GM12878 (cell line): ENCODE measurements at regions not wholly inside any gene's neighbourhood (a gene's known extent, or its start where the extent isn't known, plus 50 kb on each side); places are given as distances from the start of the nearest gene placed in this dataset.

Experiments used
- ATAC-seq: fragments of 200-7000 bp; cut with Tn5 transposase; 3 replicates; pipeline ENCODE4 v1.9.1; 2020; ENCODE audit warnings: mild to moderate bottlenecking, moderate library complexity
- BruUV-seq: library from RNA; stranded (reverse); fragments of 400-500 nt; replicated peaks from 2 replicates; lab custom pipeline; 2021; lab: Mats Ljungman, UMichigan
- CTCF ChIA-PET: fragments of 300-600 bp; sonication (Branson Sonifier 250); formaldehyde crosslinking; extraction: SDS; loops from one replicate; lab custom pipeline; 2021; ENCODE audit warnings: inconsistent platforms; lab: Yijun Ruan, JAX
- POLR2A ChIA-PET: fragments of 350-600 bp; formaldehyde crosslinking; extraction: SDS; loops from one replicate; lab custom pipeline; 2021; ENCODE audit warnings: inconsistent platforms; lab: Charles Lee
- RAD21 ChIA-PET: fragments of 300-600 bp; sonication (Branson Sonifier 250); formaldehyde crosslinking; loops from one replicate; lab custom pipeline; 2023; ENCODE audit warnings: antibody characterized with exemption; ENCODE audit not compliant: unreplicated experiment; lab: Charles Lee
- SMC1A ChIA-PET: fragments of 300-600 bp; sonication (Branson Sonifier 250); formaldehyde crosslinking; loops from one replicate; lab custom pipeline; 2023; ENCODE audit not compliant: unreplicated experiment, uncharacterized antibody; lab: Charles Lee
- DNase-seq: peaks from one replicate; pipeline ENCODE4 v3.0.0-alpha.2; 2011; ENCODE audit warnings: low read depth, low spot score
- FAIRE-seq: peaks from 3 replicates; lab custom pipeline; 2011; peaks lifted over from hg19 to GRCh38; lab: Jason Lieb, UNC
- H2AFZ ChIP-seq: 2 replicates; pipeline ENCODE4 v1.6.0; 2011; ENCODE audit warnings: low read depth, low read length, control low read depth; ENCODE audit not compliant: control insufficient read depth
- H3K27ac ChIP-seq: 2 replicates; pipeline ENCODE4 v1.5.1; 2011; ENCODE audit warnings: control low read depth; ENCODE audit not compliant: control insufficient read depth, insufficient read depth
- H3K27me3 ChIP-seq, 2 experiments: replicated peaks in 1 of 2; 2 replicates each; pipeline versions ENCODE4 v1.6.0 to v1.6.1; 2011; ENCODE audit warnings: low read length in 1 of 2; ENCODE audit not compliant: control insufficient read depth in 2 of 2, insufficient read depth in 2 of 2
- H3K36me3 ChIP-seq, 2 experiments: 2 replicates each; pipeline ENCODE4 v1.5.1; 2011; ENCODE audit warnings: low read length in 1 of 2; ENCODE audit not compliant: control insufficient read depth in 2 of 2, insufficient read depth in 2 of 2
- H3K4me1 ChIP-seq: 2 replicates; pipeline ENCODE4 v1.6.1; 2011; ENCODE audit warnings: mild to moderate bottlenecking, low read length, moderate library complexity, mixed read lengths; ENCODE audit not compliant: control insufficient read depth, insufficient read depth
- H3K4me2 ChIP-seq: 2 replicates; pipeline ENCODE4 v1.6.0; 2011; ENCODE audit warnings: control low read depth; ENCODE audit not compliant: control insufficient read depth, insufficient read depth
- H3K4me3 ChIP-seq: fragments of 200-600 bp; sonication (generic); 2 replicates; pipeline ENCODE4 v1.5.1; 2016
- H3K79me2 ChIP-seq: 2 replicates; pipeline ENCODE4 v1.6.0; 2011; ENCODE audit warnings: low read length; ENCODE audit not compliant: control insufficient read depth, insufficient read depth
- H3K9ac ChIP-seq: 2 replicates; pipeline ENCODE4 v1.8.0; 2011; ENCODE audit warnings: low read length, control low read depth, mixed read lengths; ENCODE audit not compliant: control insufficient read depth, insufficient read depth
- H3K9me3 ChIP-seq: replicated peaks from 3 replicates; pipeline ENCODE4 v1.5.1; 2011; ENCODE audit warnings: mild to moderate bottlenecking, low read length; ENCODE audit not compliant: control insufficient read depth, insufficient read depth
- H4K20me1 ChIP-seq: 2 replicates; pipeline ENCODE4 v1.6.0; 2011; ENCODE audit not compliant: control insufficient read depth, insufficient read depth
- ATF2 ChIP-seq: IDR thresholded peaks from 2 replicates; pipeline ENCODE4 v1.6.1; 2012; ENCODE audit warnings: low read length, inconsistent platforms
- CEBPZ ChIP-seq: fragments of 150-350 bp; IDR thresholded peaks from 2 replicates; pipeline ENCODE4 v1.6.1; 2016; ENCODE audit warnings: low read depth, low read length
- CREB1 ChIP-seq: IDR thresholded peaks from 2 replicates; pipeline ENCODE4 v1.6.1; 2012; ENCODE audit warnings: low read depth, mild to moderate bottlenecking, inconsistent platforms
- EZH2 ChIP-seq: IDR thresholded peaks from 2 replicates; pipeline ENCODE4 v1.6.1; 2012; ENCODE audit warnings: low read depth, mild to moderate bottlenecking, control low read depth, inconsistent platforms, low read length, borderline replicate concordance; ENCODE audit not compliant: control insufficient read depth
- IKZF2 ChIP-seq, 2 experiments: fragments of 450-650 bp; IDR thresholded peaks; 2 replicates each; pipeline ENCODE4 v1.6.1; 2017; ENCODE audit warnings: mild to moderate bottlenecking in 2 of 2, moderate library complexity in 2 of 2
- JUND ChIP-seq: IDR thresholded peaks from 2 replicates; pipeline ENCODE4 v1.6.1; 2012; ENCODE audit warnings: low read depth, mild to moderate bottlenecking, low read length, improper control_type of control experiment, moderate library complexity
- LARP7 ChIP-seq: fragments of 450-650 bp; IDR thresholded peaks from 2 replicates; pipeline ENCODE4 v1.6.1; 2017; ENCODE audit warnings: mild to moderate bottlenecking
- MAX ChIP-seq: IDR thresholded peaks from 2 replicates; pipeline ENCODE4 v1.6.1; 2012; ENCODE audit warnings: low read depth, low read length, improper control_type of control experiment
- RCOR1 ChIP-seq: conservative IDR thresholded peaks from 2 replicates; pipeline ENCODE4 v1.6.1; 2012; ENCODE audit warnings: low read depth, low read length, improper control_type of control experiment
- RELB ChIP-seq: fragments of 450-650 bp; IDR thresholded peaks from 2 replicates; pipeline ENCODE4 v1.6.1; 2017; ENCODE audit warnings: low read depth, mild to moderate bottlenecking, moderate library complexity
- SRF ChIP-seq, 2 experiments: IDR thresholded peaks; 2 replicates each; pipeline ENCODE4 v1.6.1; 2011; ENCODE audit warnings: low read depth in 2 of 2, low read length in 2 of 2, mild to moderate bottlenecking in 1 of 2, moderate library complexity in 1 of 2
- USF2 ChIP-seq: IDR thresholded peaks from 2 replicates; pipeline ENCODE4 v1.6.1; 2011; ENCODE audit warnings: low read depth, low read length, improper control_type of control experiment, borderline replicate concordance
- WGBS: methylation state at CpG from one replicate; pipeline ENCODE4 v1.1.6; 2016; ENCODE audit warnings: low lambda C conversion rate; ENCODE audit not compliant: insufficient replicate concordance, insufficient coverage; ENCODE audit errors: missing lambda C conversion rate; 5-methylcytosine and 5-hydroxymethylcytosine counted together
- in situ Hi-C: fragments of 300-500 bp; cut with MboI; formaldehyde crosslinking; loops from 9 replicates; pipeline ENCODE4 v1.14.3; 2018; ENCODE audit warnings: mixed read lengths
- intact Hi-C: fragments of 100-400 bp; cut with micrococcal nuclease; formaldehyde crosslinking; loops from one replicate; pipeline ENCODE4 v1.14.2; 2022; ENCODE audit not compliant: unreplicated experiment

- ChIA-PET CTCF (interaction anchor here (0.7 to 2.2 kb wide), 3 partner anchors 10 to 91 kb away, joined by 3 to 6 read pairs (median 5); no protein-coding TSS in a partner anchor), POLR2A (interaction anchor here (0.6 kb wide), 1 partner anchor 201 kb away, joined by 3 read pairs; no protein-coding TSS in a partner anchor), SMC1A (interaction anchor here (1.0 kb wide), 1 partner anchor 10 kb away, joined by 4 read pairs; no protein-coding TSS in a partner anchor), RAD21 (interaction anchor here (0.8 to 1.3 kb wide), 3 partner anchors 18 to 313 kb away, joined by 3 to 4 read pairs (median 3); no protein-coding TSS in a partner anchor)
- FAIRE-seq = peak; percentile 73
- H3K27ac ChIP-seq = no peak overlapping the region
- H3K36me3 ChIP-seq = no peaks in the 10 kb centered on the region
- H3K9me3 ChIP-seq = no peaks in the 10 kb centered on the region
- peaks cover 4% of the 10 kb centered on the region for H3K4me1 ChIP-seq
- H3K4me2 ChIP-seq = peak overlapping the region; percentile 92
- intact Hi-C loops (loop anchor here (5.0 to 10.0 kb wide), 2 partner anchors 94 to 222 kb away; partner anchors contain the start of gene ZMIZ1), in situ Hi-C loops (no loop called here)
- H4K20me1 ChIP-seq = no peaks in the 10 kb centered on the region
- WGBS = 21% methylated on average over 38 of the region's 49 CpGs
- peak overlapping the region; percentile 68; the same call in 1 of the 2 replicates for H3K4me3 ChIP-seq
- H2AFZ ChIP-seq = peak overlapping the region; percentile 77
- H3K79me2 ChIP-seq = no peaks in the 10 kb centered on the region
- peak; percentile 43 for DNase-seq
- peak; percentile 84 for ATAC-seq
- H3K27me3 ChIP-seq = no peaks in the 10 kb centered on the region; a peak in 1 of 4 replicates
- BruUV-seq = no TSS peak
- H3K9ac ChIP-seq = peak overlapping the region; percentile 29; the same call in 1 of the 2 replicates
- TF ChIP-seq JUND (peak; percentile 68; the same call in 1 of the 2 replicates), CEBPZ (no peak), RELB (no peak), CREB1 (no peak), EZH2 (no peak), USF2 (no peak), SRF (IDR thresholded peaks at IDR 0.05; ENCODE audit: low read depth in 2 of 2, low read length in 2 of 2) (no peak), LARP7 (peak; percentile 74), RCOR1 (no peak), IKZF2 (IDR thresholded peaks at IDR 0.05) (no peak), MAX (no peak), ATF2 (no peak)
Observed at GRCh38 chr10:78972947-78973900, 95.5 kb upstream of the ZMIZ1 start.
